GM23338 (cell line): ENCODE measurements at regions not wholly inside any gene's neighbourhood (a gene's known extent, or its start where the extent isn't known, plus 50 kb on each side); places are given as distances from the start of the nearest gene placed in this dataset.

Experiments used
- ATAC-seq: fragments of 200-7000 bp; cut with Tn5 transposase; 3 replicates; pipeline ENCODE4 v1.9.1; 2020
- DNase-seq: peaks from one replicate; pipeline ENCODE4 v3.0.0-alpha.2; 2015; ENCODE audit warnings: low spot score
- H2AFZ ChIP-seq: fragments of 200-600 bp; sonication (generic); 2 replicates; pipeline ENCODE4 v1.8.0; 2016; ENCODE audit warnings: antibody characterized with exemption, mild to moderate bottlenecking, moderate library complexity
- H3F3A ChIP-seq: fragments of 200-600 bp; sonication (generic); replicated peaks from 2 replicates; pipeline ENCODE4 v1.8.0; 2017; ENCODE audit warnings: antibody characterized with exemption, mixed run types, low read depth
- H3K27ac ChIP-seq: fragments of 200-600 bp; sonication (generic); 2 replicates; pipeline ENCODE4 v1.6.1; 2016; ENCODE audit warnings: low read depth
- H3K27me3 ChIP-seq: fragments of 200-600 bp; sonication (generic); 2 replicates; pipeline ENCODE4 v1.8.0; 2016; ENCODE audit warnings: mild to moderate bottlenecking, mixed run types, moderate library complexity; ENCODE audit not compliant: insufficient read depth
- H3K36me3 ChIP-seq: fragments of 200-600 bp; sonication (generic); 2 replicates; pipeline ENCODE4 v1.8.0; 2016; ENCODE audit warnings: mild to moderate bottlenecking; ENCODE audit not compliant: insufficient read depth
- H3K4me1 ChIP-seq: fragments of 200-600 bp; sonication (generic); 2 replicates; pipeline ENCODE4 v1.8.0; 2016; ENCODE audit warnings: mild to moderate bottlenecking, moderate library complexity; ENCODE audit not compliant: insufficient read depth
- H3K4me2 ChIP-seq: fragments of 200-600 bp; sonication (generic); 2 replicates; pipeline ENCODE4 v1.7.1; 2017; ENCODE audit warnings: mixed run types
- H3K4me3 ChIP-seq: fragments of 200-600 bp; sonication (generic); 2 replicates; pipeline ENCODE4 v1.6.1; 2016; ENCODE audit warnings: mixed run types
- H3K79me2 ChIP-seq: fragments of 200-600 bp; sonication (generic); replicated peaks from 2 replicates; pipeline ENCODE4 v1.8.0; 2017; ENCODE audit warnings: mild to moderate bottlenecking; ENCODE audit not compliant: insufficient read depth
- H3K9me2 ChIP-seq: fragments of 200-600 bp; sonication (generic); 2 replicates; pipeline ENCODE4 v1.8.0; 2017; ENCODE audit not compliant: insufficient read depth
- H4K20me1 ChIP-seq: fragments of 200-600 bp; sonication (generic); replicated peaks from 2 replicates; pipeline ENCODE4 v1.8.0; 2017; ENCODE audit warnings: mild to moderate bottlenecking; ENCODE audit not compliant: insufficient read depth
- H3K27ac Mint-ChIP-seq: 2 replicates; pipeline ENCODE4 v1.8.0; 2020; ENCODE audit warnings: inconsistent platforms, mild to moderate bottlenecking, moderate library complexity, mixed read lengths
- H3K27me3 Mint-ChIP-seq: 3 replicates; pipeline ENCODE4 v1.8.0; 2022; ENCODE audit warnings: low read depth, mild to moderate bottlenecking, moderate library complexity, mixed read lengths, inconsistent platforms; ENCODE audit not compliant: insufficient read depth, poor library complexity
- H3K36me3 Mint-ChIP-seq: 3 replicates; pipeline ENCODE4 v1.8.0; 2021; ENCODE audit warnings: low read depth, mild to moderate bottlenecking, inconsistent platforms, moderate library complexity, mixed read lengths
- H3K4me1 Mint-ChIP-seq: 3 replicates; pipeline ENCODE4 v1.8.0; 2020; ENCODE audit warnings: mild to moderate bottlenecking, inconsistent platforms, mixed read lengths
- H3K4me3 Mint-ChIP-seq: 3 replicates; pipeline ENCODE4 v1.8.0; 2021; ENCODE audit warnings: moderate library complexity, mild to moderate bottlenecking, inconsistent platforms, mixed read lengths
- H3K9me3 Mint-ChIP-seq: 3 replicates; pipeline ENCODE4 v1.8.0; 2020; ENCODE audit warnings: moderate library complexity, mild to moderate bottlenecking, inconsistent platforms, mixed read lengths
- CREB1 ChIP-seq: fragments of 250-450 bp; sonication (Bioruptor Pico); IDR thresholded peaks from 2 replicates; pipeline ENCODE4 v1.5.0; 2020; ENCODE audit warnings: low read depth, mild to moderate bottlenecking, moderate library complexity
- EZH2 ChIP-seq: fragments of 200-600 bp; sonication (generic); IDR thresholded peaks from one replicate; pipeline ENCODE4 v1.8.0; 2017; ENCODE audit warnings: antibody characterized with exemption, mild to moderate bottlenecking, low read depth; ENCODE audit not compliant: unreplicated experiment
- JUNB ChIP-seq: IDR thresholded peaks from one replicate; pipeline ENCODE4 v1.6.1; 2016; ENCODE audit warnings: antibody characterized with exemption; ENCODE audit not compliant: unreplicated experiment
- NANOG ChIP-seq: IDR thresholded peaks from 2 replicates; pipeline ENCODE4 v1.6.1; 2016; ENCODE audit warnings: antibody characterized with exemption, borderline replicate concordance
- POLR2AphosphoS5 ChIP-seq: IDR thresholded peaks from 2 replicates; pipeline ENCODE4 v1.6.1; 2016; ENCODE audit warnings: antibody characterized with exemption, low read depth
- ZNF114 ChIP-seq: fragments of 250-450 bp; sonication (Bioruptor Pico); IDR thresholded peaks from 2 replicates; pipeline ENCODE4 v1.5.0; 2020; ENCODE audit warnings: mild to moderate bottlenecking, moderate library complexity
- ZNF331 ChIP-seq: fragments of 250-450 bp; sonication (Bioruptor Pico); IDR thresholded peaks from 2 replicates; pipeline ENCODE4 v1.5.0; 2020; ENCODE audit warnings: low read depth, mild to moderate bottlenecking, moderate library complexity
- TF ChIP-seq, protein P1 (sequence below), 2 experiments: fragments of 200-600 bp in 1 of 2; sonication (generic) in 1 of 2; conservative IDR thresholded peaks; 2 replicates each; pipeline versions ENCODE4 v1.5.1 to v1.6.1; 2016 to 2017; ENCODE audit warnings: antibody characterized with exemption in 2 of 2, low read depth in 2 of 2, mild to moderate bottlenecking in 2 of 2, moderate library complexity in 1 of 2
- TF ChIP-seq, protein P2 (sequence below): IDR thresholded peaks from 2 replicates; pipeline ENCODE4 v1.6.1; 2016; ENCODE audit warnings: antibody characterized with exemption
- TF ChIP-seq, protein P3 (sequence below): fragments of 250-450 bp; sonication (Bioruptor Pico); IDR thresholded peaks from 2 replicates; pipeline ENCODE4 v1.5.0; 2020; ENCODE audit warnings: mild to moderate bottlenecking, moderate library complexity

DNA sequence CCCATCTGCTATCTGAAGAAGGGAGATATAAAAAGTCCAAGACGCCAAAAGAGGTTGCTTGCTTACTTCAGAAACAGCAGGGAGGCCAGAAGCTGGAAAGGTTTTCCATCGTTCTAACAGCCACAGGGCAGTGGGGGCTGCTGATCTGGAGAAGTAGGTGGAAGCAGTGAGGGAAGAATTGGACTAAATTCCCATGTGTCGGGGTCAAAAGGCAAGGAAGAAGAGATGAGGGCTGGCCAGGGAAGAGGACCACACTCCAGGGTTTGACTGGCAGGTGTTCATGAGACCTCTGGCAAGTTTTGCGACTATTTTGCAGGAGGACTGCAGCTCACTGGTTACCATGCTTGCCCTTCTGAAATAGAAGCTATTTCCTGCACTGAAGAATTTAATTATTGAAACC lies 91.0 kb downstream of the SCG2 start:
- peaks cover 3% of the 10 kb centered on the region; the same call in 2 of the 3 replicates for H3K4me1 Mint-ChIP-seq
- no peak for TF ChIP-seq POLR2AphosphoS5
- TF ChIP-seq ZNF331 (CRISPR knock-in tag): no peak
- no peak for TF ChIP-seq JUNB
- no peak for TF ChIP-seq NANOG
- TF ChIP-seq, protein P1, sequence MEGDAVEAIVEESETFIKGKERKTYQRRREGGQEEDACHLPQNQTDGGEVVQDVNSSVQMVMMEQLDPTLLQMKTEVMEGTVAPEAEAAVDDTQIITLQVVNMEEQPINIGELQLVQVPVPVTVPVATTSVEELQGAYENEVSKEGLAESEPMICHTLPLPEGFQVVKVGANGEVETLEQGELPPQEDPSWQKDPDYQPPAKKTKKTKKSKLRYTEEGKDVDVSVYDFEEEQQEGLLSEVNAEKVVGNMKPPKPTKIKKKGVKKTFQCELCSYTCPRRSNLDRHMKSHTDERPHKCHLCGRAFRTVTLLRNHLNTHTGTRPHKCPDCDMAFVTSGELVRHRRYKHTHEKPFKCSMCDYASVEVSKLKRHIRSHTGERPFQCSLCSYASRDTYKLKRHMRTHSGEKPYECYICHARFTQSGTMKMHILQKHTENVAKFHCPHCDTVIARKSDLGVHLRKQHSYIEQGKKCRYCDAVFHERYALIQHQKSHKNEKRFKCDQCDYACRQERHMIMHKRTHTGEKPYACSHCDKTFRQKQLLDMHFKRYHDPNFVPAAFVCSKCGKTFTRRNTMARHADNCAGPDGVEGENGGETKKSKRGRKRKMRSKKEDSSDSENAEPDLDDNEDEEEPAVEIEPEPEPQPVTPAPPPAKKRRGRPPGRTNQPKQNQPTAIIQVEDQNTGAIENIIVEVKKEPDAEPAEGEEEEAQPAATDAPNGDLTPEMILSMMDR (conservative IDR thresholded peaks at IDR 0.05; ENCODE audit: low read depth in 2 of 2): no peak
- TF ChIP-seq EZH2: no peak
- TF ChIP-seq, protein P2, sequence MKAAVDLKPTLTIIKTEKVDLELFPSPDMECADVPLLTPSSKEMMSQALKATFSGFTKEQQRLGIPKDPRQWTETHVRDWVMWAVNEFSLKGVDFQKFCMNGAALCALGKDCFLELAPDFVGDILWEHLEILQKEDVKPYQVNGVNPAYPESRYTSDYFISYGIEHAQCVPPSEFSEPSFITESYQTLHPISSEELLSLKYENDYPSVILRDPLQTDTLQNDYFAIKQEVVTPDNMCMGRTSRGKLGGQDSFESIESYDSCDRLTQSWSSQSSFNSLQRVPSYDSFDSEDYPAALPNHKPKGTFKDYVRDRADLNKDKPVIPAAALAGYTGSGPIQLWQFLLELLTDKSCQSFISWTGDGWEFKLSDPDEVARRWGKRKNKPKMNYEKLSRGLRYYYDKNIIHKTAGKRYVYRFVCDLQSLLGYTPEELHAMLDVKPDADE: no peak
- no peaks in the 10 kb centered on the region for H3K9me3 Mint-ChIP-seq
- DNase-seq (no peak), ATAC-seq (no peak)
- no peak overlapping the region for H3K27ac Mint-ChIP-seq
- Histone ChIP-seq H3K4me1 (no peaks in the 10 kb centered on the region), H3K27ac (no peak overlapping the region), H3F3A (no peaks in the 10 kb centered on the region), H3K27me3 (no peaks in the 10 kb centered on the region), H3K4me3 (no peak overlapping the region), H4K20me1 (no peaks in the 10 kb centered on the region), H2AFZ (no peak overlapping the region), H3K4me2 (no peak overlapping the region), H3K9me2 (no peaks in the 10 kb centered on the region), H3K36me3 (no peaks in the 10 kb centered on the region), H3K79me2 (no peaks in the 10 kb centered on the region)
- H3K4me3 Mint-ChIP-seq: no peak overlapping the region
- H3K36me3 Mint-ChIP-seq: no peaks in the 10 kb centered on the region
- peaks cover 1% of the 10 kb centered on the region for H3K27me3 Mint-ChIP-seq

DNA sequence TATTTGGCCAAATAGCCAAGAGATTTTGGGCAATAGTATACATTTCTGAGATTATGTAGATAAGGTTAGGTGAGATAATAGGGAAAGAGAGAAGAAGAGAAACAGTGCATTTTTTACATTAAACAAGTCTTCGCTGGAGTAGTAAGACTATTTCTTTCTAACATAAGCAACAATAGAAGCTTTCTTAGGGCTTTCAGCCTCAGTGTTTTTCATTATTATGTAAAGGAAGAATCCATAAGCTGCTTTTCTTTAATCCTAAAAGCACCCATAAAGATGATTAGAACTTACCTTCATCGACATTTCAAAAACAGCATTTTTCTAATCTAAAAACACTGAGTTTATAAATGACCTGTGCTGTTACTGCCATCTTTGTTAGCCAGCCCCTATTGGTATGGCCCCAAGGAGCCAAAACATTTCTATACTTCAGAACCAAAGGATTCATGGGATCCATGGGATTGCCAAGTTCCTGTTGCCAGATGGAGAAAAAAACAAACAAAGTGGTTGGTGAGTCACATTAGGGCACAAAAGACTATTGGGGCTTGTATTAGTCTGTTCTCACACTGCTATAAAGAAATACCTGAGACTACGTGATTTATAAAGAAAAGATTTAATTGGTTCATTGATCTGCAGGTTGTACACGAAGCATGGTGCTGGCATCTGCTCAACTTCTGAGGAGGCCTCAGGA lies 88.2 kb downstream of the SCG2 start:
- TF ChIP-seq EZH2 (no peak), ZNF114 (CRISPR knock-in tag) (no peak), CREB1 (CRISPR knock-in tag) (no peak)
- TF ChIP-seq, protein P3, sequence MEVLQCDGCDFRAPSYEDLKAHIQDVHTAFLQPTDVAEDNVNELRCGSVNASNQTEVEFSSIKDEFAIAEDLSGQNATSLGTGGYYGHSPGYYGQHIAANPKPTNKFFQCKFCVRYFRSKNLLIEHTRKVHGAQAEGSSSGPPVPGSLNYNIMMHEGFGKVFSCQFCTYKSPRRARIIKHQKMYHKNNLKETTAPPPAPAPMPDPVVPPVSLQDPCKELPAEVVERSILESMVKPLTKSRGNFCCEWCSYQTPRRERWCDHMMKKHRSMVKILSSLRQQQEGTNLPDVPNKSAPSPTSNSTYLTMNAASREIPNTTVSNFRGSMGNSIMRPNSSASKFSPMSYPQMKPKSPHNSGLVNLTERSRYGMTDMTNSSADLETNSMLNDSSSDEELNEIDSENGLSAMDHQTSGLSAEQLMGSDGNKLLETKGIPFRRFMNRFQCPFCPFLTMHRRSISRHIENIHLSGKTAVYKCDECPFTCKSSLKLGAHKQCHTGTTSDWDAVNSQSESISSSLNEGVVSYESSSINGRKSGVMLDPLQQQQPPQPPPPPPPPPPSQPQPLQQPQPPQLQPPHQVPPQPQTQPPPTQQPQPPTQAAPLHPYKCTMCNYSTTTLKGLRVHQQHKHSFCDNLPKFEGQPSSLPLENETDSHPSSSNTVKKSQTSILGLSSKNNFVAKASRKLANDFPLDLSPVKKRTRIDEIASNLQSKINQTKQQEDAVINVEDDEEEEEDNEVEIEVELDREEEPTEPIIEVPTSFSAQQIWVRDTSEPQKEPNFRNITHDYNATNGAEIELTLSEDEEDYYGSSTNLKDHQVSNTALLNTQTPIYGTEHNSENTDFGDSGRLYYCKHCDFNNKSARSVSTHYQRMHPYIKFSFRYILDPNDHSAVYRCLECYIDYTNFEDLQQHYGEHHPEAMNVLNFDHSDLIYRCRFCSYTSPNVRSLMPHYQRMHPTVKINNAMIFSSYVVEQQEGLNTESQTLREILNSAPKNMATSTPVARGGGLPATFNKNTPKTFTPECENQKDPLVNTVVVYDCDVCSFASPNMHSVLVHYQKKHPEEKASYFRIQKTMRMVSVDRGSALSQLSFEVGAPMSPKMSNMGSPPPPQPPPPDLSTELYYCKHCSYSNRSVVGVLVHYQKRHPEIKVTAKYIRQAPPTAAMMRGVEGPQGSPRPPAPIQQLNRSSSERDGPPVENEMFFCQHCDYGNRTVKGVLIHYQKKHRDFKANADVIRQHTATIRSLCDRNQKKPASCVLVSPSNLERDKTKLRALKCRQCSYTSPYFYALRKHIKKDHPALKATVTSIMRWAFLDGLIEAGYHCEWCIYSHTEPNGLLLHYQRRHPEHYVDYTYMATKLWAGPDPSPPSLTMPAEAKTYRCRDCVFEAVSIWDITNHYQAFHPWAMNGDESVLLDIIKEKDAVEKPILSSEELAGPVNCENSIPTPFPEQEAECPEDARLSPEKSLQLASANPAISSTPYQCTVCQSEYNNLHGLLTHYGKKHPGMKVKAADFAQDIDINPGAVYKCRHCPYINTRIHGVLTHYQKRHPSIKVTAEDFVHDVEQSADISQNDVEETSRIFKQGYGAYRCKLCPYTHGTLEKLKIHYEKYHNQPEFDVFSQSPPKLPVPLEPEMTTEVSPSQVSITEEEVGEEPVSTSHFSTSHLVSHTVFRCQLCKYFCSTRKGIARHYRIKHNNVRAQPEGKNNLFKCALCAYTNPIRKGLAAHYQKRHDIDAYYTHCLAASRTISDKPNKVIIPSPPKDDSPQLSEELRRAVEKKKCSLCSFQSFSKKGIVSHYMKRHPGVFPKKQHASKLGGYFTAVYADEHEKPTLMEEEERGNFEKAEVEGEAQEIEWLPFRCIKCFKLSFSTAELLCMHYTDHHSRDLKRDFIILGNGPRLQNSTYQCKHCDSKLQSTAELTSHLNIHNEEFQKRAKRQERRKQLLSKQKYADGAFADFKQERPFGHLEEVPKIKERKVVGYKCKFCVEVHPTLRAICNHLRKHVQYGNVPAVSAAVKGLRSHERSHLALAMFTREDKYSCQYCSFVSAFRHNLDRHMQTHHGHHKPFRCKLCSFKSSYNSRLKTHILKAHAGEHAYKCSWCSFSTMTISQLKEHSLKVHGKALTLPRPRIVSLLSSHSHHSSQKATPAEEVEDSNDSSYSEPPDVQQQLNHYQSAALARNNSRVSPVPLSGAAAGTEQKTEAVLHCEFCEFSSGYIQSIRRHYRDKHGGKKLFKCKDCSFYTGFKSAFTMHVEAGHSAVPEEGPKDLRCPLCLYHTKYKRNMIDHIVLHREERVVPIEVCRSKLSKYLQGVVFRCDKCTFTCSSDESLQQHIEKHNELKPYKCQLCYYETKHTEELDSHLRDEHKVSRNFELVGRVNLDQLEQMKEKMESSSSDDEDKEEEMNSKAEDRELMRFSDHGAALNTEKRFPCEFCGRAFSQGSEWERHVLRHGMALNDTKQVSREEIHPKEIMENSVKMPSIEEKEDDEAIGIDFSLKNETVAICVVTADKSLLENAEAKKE (CRISPR knock-in tag): no peak
- H2AFZ ChIP-seq: no peak overlapping the region; the same call in 1 of the 2 replicates
- no peak for DNase-seq
- H3K27me3 ChIP-seq: no peaks in the 10 kb centered on the region
- Mint-ChIP-seq H3K27me3 (peaks cover 1% of the 10 kb centered on the region), H3K27ac (no peak overlapping the region), H3K4me3 (no peak overlapping the region), H3K9me3 (no peaks in the 10 kb centered on the region), H3K36me3 (no peaks in the 10 kb centered on the region), H3K4me1 (peaks cover 3% of the 10 kb centered on the region; the same call in 2 of the 3 replicates)
- H3K4me1 ChIP-seq: no peaks in the 10 kb centered on the region
- H3F3A ChIP-seq: no peaks in the 10 kb centered on the region
- H3K9me2 ChIP-seq: no peaks in the 10 kb centered on the region
- no peak overlapping the region for H3K27ac ChIP-seq
- H4K20me1 ChIP-seq: no peaks in the 10 kb centered on the region
- no peaks in the 10 kb centered on the region for H3K79me2 ChIP-seq
- H3K4me2 ChIP-seq: no peak overlapping the region
- no peaks in the 10 kb centered on the region for H3K36me3 ChIP-seq
- ATAC-seq: no peak
- no peak overlapping the region for H3K4me3 ChIP-seq
